Spleen (tissue), 11 donors: ENCODE measurements at regions not wholly inside any gene's neighbourhood (a gene's known extent, or its start where the extent isn't known, plus 50 kb on each side); places are given as distances from the start of the nearest gene placed in this dataset.

Experiments used
- DNase-seq: peaks from one replicate; pipeline ENCODE4 v3.0.0-alpha.2; 2020
- H3K27ac ChIP-seq, 8 donors: fragments of 200-600 bp; sonication (generic) in 7 of 8; 1 replicate in 4 of 8; 2 replicates in 4 of 8; pipeline versions ENCODE4 v1.5.0 to v1.8.0; 2016 to 2021; ENCODE audit warnings: inconsistent platforms in 4 of 8, mild to moderate bottlenecking in 4 of 8, moderate library complexity in 1 of 8
- H3K27me3 ChIP-seq, 7 donors: fragments of 200-600 bp; sonication (generic) in 6 of 7; replicated peaks in 1 of 7; 1 replicate in 4 of 7; 2 replicates in 3 of 7; pipeline versions ENCODE4 v1.5.0 to v1.8.0; 2016 to 2021; ENCODE audit warnings: inconsistent platforms in 3 of 7, mild to moderate bottlenecking in 1 of 7
- H3K36me3 ChIP-seq, 6 donors: fragments of 200-600 bp; sonication (generic) in 5 of 6; 1 replicate in 4 of 6; 2 replicates in 2 of 6; pipeline versions ENCODE4 v1.5.0 to v1.8.0; 2016 to 2021; ENCODE audit warnings: inconsistent platforms in 2 of 6
- H3K4me1 ChIP-seq, 6 donors: fragments of 200-600 bp; sonication (generic) in 5 of 6; 1 replicate in 3 of 6; 2 replicates in 3 of 6; pipeline versions ENCODE4 v1.5.0 to v1.8.0; 2016 to 2021; ENCODE audit warnings: inconsistent platforms in 3 of 6
- H3K4me3 ChIP-seq, 8 donors: fragments of 200-600 bp; sonication (generic) in 7 of 8; 1 replicate in 4 of 8; 2 replicates in 4 of 8; pipeline versions ENCODE4 v1.5.0 to v1.8.0; 2016 to 2021; ENCODE audit warnings: inconsistent platforms in 4 of 8, mild to moderate bottlenecking in 4 of 8, moderate library complexity in 2 of 8
- H3K9me3 ChIP-seq, 8 donors: fragments of 200-600 bp; sonication (generic) in 7 of 8; 1 replicate in 4 of 8; 2 replicates in 4 of 8; pipeline versions ENCODE4 v1.5.0 to v1.8.0; 2016 to 2021; ENCODE audit warnings: inconsistent platforms in 4 of 8
- POLR2A ChIP-seq, 3 donors: fragments of 450-650 bp; IDR thresholded peaks; one replicate each; pipeline ENCODE4 v1.5.1; 2017; ENCODE audit warnings: antibody characterized with exemption in 3 of 3, mild to moderate bottlenecking in 1 of 3
- POLR2AphosphoS5 ChIP-seq, 3 donors: sonication (generic); formaldehyde crosslinking; IDR thresholded peaks; one replicate each; pipeline ENCODE4 v1.5.1; 2017; ENCODE audit warnings: antibody characterized with exemption in 3 of 3
- WGBS, 5 donors: extraction: QIAGEN DNeasy Blood & Tissue Kit in 3 of 5; methylation state at CpG; one replicate each; pipeline versions ENCODE4 v1.1.5 to v1.1.7; 2013 to 2018; 5-methylcytosine and 5-hydroxymethylcytosine counted together
- intact Hi-C: fragments of 100-400 bp; cut with DNase I; formaldehyde crosslinking; loops from one replicate; pipeline ENCODE4 v1.15.0; 2023; ENCODE audit warnings: low total_unique reads
- TF ChIP-seq, protein P1 (sequence below), 11 experiments: fragments of 200-600 bp in 7 of 11; fragments of 450-650 bp in 4 of 11; sonication (generic) in 4 of 11; IDR thresholded peaks in 8 of 11; conservative IDR thresholded peaks in 3 of 11; 1 replicate in 7 of 11; 2 replicates in 4 of 11; pipeline versions ENCODE4 v1.4.0 to v1.8.0; 2016 to 2021; ENCODE audit warnings: antibody characterized with exemption in 11 of 11, inconsistent platforms in 4 of 11, mild to moderate bottlenecking in 1 of 11
- donor health status: healthy with polysubstance abuse.
- donor health status: DM: no; HTN: no; CAD: no; lungs with moderate emphysema.
- donor health status: DM: no; HTN: no; CAD: no.
- donor health status: Bipolar disorder and iron deficiency.
- donor health status: healthy.
- donor health status: DM: no; HTN: no; CAD: no.
- donor health status: DM: yes; HTN: yes; CAD: no.

DNA sequence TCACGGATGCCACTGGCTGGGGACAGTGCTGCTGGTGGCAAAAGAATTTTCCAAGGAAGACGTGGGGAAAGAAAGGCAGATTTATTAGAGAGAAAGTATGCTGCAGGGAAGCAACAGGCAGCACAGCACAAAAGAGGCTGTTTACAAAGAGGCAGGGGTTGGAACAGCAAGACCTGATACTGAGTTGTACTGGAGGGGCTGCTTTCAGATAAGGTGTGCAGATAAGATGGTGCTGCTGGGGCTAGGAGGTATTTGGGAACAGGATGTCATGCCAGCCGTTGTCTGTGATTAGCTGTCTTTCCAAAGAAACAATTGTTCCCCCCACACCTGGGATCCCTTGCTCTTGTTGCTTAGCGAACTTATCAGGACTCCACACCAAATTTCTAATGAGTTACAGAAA lies 2023.3 kb upstream of the PCDH20 start:
- DNase-seq, result no peak
- Histone ChIP-seq H3K27me3 (no peaks in the 10 kb centered on the region), H3K9me3 (peaks cover 0 to 17% (median 0%) of the 10 kb centered on the region in 8 donors), H3K27ac (no peak overlapping the region), H3K4me1 (no peaks in the 10 kb centered on the region), H3K4me3 (no peak overlapping the region), H3K36me3 (no peaks in the 10 kb centered on the region)
- intact Hi-C loops, result no loop called here
- TF ChIP-seq POLR2AphosphoS5 (IDR thresholded peaks at IDR 0.05) (no peak), POLR2A (IDR thresholded peaks at IDR 0.05) (no peak)
- TF ChIP-seq, protein P1, sequence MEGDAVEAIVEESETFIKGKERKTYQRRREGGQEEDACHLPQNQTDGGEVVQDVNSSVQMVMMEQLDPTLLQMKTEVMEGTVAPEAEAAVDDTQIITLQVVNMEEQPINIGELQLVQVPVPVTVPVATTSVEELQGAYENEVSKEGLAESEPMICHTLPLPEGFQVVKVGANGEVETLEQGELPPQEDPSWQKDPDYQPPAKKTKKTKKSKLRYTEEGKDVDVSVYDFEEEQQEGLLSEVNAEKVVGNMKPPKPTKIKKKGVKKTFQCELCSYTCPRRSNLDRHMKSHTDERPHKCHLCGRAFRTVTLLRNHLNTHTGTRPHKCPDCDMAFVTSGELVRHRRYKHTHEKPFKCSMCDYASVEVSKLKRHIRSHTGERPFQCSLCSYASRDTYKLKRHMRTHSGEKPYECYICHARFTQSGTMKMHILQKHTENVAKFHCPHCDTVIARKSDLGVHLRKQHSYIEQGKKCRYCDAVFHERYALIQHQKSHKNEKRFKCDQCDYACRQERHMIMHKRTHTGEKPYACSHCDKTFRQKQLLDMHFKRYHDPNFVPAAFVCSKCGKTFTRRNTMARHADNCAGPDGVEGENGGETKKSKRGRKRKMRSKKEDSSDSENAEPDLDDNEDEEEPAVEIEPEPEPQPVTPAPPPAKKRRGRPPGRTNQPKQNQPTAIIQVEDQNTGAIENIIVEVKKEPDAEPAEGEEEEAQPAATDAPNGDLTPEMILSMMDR (IDR thresholded peaks at IDR 0.05 in 8 of 11, conservative IDR thresholded peaks at IDR 0.05 in 3 of 11), result no peak
- WGBS, 5 donors, result 27 to 37% (median 32%) methylated on average over 4 of the region's 4 CpGs

DNA sequence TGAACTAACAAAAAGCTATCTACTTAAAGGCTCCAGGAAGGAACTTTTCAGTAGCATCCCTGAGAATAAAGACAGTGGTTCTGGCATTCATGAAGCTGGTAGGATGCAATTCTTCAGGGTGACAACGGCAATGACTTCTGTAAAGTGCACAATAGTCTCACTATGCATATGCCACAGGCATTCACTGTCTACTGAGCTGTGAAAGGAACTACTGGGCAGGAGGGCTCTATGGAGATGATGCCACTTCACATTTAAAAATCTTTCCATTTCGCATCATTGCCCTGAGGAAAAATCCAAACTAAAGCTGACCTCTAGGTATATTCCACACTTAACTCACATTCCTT lies 2020.6 kb upstream of the PCDH20 start:
- peaks cover 0 to 4% (median 0%) of the 10 kb centered on the region in 8 donors for H3K9me3 ChIP-seq
- intact Hi-C loops, result no loop called here
- no peaks in the 10 kb centered on the region for H3K36me3 ChIP-seq
- no peaks in the 10 kb centered on the region for H3K4me1 ChIP-seq
- WGBS, 5 donors, result 57 to 83% (median 76%) methylated on average over 2 of the region's 2 CpGs
- no peak for DNase-seq
- no peaks in the 10 kb centered on the region for H3K27me3 ChIP-seq
- TF ChIP-seq POLR2AphosphoS5 (IDR thresholded peaks at IDR 0.05) (no peak), POLR2A (IDR thresholded peaks at IDR 0.05) (no peak)
- TF ChIP-seq, protein P1 (IDR thresholded peaks at IDR 0.05 in 8 of 11, conservative IDR thresholded peaks at IDR 0.05 in 3 of 11), result no peak
- H3K27ac ChIP-seq, result no peak overlapping the region
- H3K4me3 ChIP-seq, result no peak overlapping the region

DNA sequence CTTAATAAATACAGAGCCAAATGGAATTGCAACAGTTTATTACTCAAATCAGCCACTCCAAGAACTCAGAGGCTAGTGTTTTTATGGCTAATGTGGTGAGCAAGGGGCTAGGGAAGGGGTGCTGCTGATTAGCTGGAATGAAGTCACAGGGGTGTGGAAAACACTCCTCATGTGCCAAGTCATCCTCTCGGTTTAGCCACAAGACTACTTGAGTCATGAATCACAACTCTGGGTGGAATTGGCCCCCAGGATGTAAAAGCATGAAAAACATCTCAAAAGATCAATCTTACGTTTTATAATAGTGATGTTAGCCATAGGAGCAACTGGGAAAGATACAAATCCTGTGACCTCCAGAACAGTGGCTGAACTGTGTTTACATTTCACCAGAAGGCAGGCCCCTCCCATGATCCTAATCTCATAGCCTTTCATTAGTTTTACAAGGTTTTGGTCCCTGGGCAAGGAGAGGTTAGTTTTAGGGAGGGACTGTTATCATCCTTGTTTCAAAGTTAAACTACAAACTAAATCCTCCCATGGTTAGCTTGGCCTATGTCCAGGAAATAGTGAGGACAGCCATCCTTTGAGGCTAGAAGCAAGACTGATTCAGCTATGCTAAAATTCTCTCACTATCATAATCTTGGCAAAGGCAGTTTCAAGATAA lies 2020.1 kb upstream of the PCDH20 start:
- H3K9me3 ChIP-seq, result peaks cover 0 to under 1% (median 0%) of the 10 kb centered on the region in 8 donors
- WGBS, 5 donors, result 28 to 66% (median 60%) methylated on average over 2 of the region's 2 CpGs
- H3K27me3 ChIP-seq, result no peaks in the 10 kb centered on the region
- H3K36me3 ChIP-seq, result no peaks in the 10 kb centered on the region
- intact Hi-C loops, result no loop called here
- no peak overlapping the region for H3K4me3 ChIP-seq
- TF ChIP-seq POLR2AphosphoS5 (IDR thresholded peaks at IDR 0.05) (no peak), POLR2A (IDR thresholded peaks at IDR 0.05) (no peak)
- TF ChIP-seq, protein P1 (IDR thresholded peaks at IDR 0.05 in 8 of 11, conservative IDR thresholded peaks at IDR 0.05 in 3 of 11), result no peak
- DNase-seq, result no peak
- no peaks in the 10 kb centered on the region for H3K4me1 ChIP-seq
- no peak overlapping the region for H3K27ac ChIP-seq

DNA sequence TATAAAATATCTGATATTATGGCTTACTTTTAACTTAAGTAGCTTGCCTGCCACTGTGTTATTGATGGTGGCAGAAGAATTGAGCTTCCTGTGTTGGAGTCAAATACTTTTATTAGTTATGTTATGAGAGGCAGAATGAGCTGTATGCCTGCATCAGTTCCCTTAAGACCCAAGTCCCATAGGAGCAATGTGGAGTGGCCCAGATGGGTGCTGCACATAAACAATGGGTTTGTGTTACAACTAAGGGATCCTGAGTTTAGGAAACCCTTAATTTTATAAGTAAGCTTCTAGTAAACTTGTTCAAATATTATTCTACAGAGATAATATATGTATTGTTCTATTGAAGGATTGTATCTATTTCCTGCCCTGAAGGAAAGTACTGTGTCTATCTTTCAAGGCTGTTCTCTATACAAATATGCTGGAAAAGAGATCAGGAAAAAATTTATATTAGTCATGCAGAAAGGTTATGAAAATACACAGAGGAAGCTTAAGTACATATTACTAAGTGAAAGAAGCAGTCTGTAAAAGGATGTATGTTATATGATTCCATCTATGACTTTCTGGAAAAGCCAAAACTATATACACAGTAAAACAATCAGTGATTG lies 2018.0 kb upstream of the PCDH20 start:
- TF ChIP-seq, protein P1 (IDR thresholded peaks at IDR 0.05 in 8 of 11, conservative IDR thresholded peaks at IDR 0.05 in 3 of 11), result no peak
- no peak for TF ChIP-seq POLR2AphosphoS5 (IDR thresholded peaks at IDR 0.05)
- no peak overlapping the region for H3K4me3 ChIP-seq
- H3K36me3 ChIP-seq, result no peaks in the 10 kb centered on the region
- no peaks in the 10 kb centered on the region for H3K9me3 ChIP-seq
- H3K27ac ChIP-seq, result no peak overlapping the region
- DNase-seq, result no peak
- intact Hi-C loops, result no loop called here
- no peaks in the 10 kb centered on the region for H3K27me3 ChIP-seq
- H3K4me1 ChIP-seq, result no peaks in the 10 kb centered on the region
